Glutamatergic neuron (in vitro differentiated cells): ENCODE measurements at regions not wholly inside any gene's neighbourhood (a gene's known extent, or its start where the extent isn't known, plus 50 kb on each side); places are given as distances from the start of the nearest gene placed in this dataset.

Experiments
- DNase-seq: peaks from one replicate; pipeline ENCODE4 v3.0.0; 2022
- H3K27ac Mint-ChIP-seq: one replicate; pipeline ENCODE4 v1.8.0; 2020; ENCODE audit warnings: mild to moderate bottlenecking, mixed read lengths, inconsistent platforms; ENCODE audit not compliant: unreplicated experiment
- H3K27me3 Mint-ChIP-seq: one replicate; pipeline ENCODE4 v1.8.0; 2020; ENCODE audit warnings: mild to moderate bottlenecking, moderate library complexity, mixed read lengths, inconsistent platforms; ENCODE audit not compliant: unreplicated experiment
- H3K36me3 Mint-ChIP-seq: one replicate; pipeline ENCODE4 v1.8.0; 2020; ENCODE audit warnings: mild to moderate bottlenecking, mixed read lengths, inconsistent platforms; ENCODE audit not compliant: unreplicated experiment
- H3K4me1 Mint-ChIP-seq: one replicate; pipeline ENCODE4 v1.8.0; 2020; ENCODE audit warnings: mild to moderate bottlenecking, low read depth, mixed read lengths, inconsistent platforms; ENCODE audit not compliant: unreplicated experiment
- H3K4me3 Mint-ChIP-seq: one replicate; pipeline ENCODE4 v1.8.0; 2020; ENCODE audit warnings: mild to moderate bottlenecking, mixed read lengths, inconsistent platforms; ENCODE audit not compliant: unreplicated experiment
- H3K9me3 Mint-ChIP-seq: one replicate; pipeline ENCODE4 v1.8.0; 2020; ENCODE audit warnings: mild to moderate bottlenecking, moderate library complexity, mixed read lengths, inconsistent platforms; ENCODE audit not compliant: unreplicated experiment
- CTCF ChIP-seq: fragments of 200-600 bp; sonication (generic); IDR thresholded peaks from one replicate; pipeline ENCODE4 v1.5.0; 2021; ENCODE audit not compliant: partially characterized antibody, unreplicated experiment

GRCh38 chr6:100101644-100102043 lies 107.6 kb upstream of the MCHR2 start:
- peaks cover 8% of the 10 kb centered on the region for H3K4me1 Mint-ChIP-seq
- DNase-seq = no peak
- no peak for TF ChIP-seq CTCF
- no peaks in the 10 kb centered on the region for H3K36me3 Mint-ChIP-seq
- peaks cover 1% of the 10 kb centered on the region for H3K9me3 Mint-ChIP-seq
- H3K4me3 Mint-ChIP-seq = no peak overlapping the region
- no peaks in the 10 kb centered on the region for H3K27me3 Mint-ChIP-seq
- H3K27ac Mint-ChIP-seq = no peak overlapping the region

GRCh38 chr6:100100776-100101175 lies 106.8 kb upstream of the MCHR2 start:
- Mint-ChIP-seq H3K9me3 (no peaks in the 10 kb centered on the region), H3K27ac (no peak overlapping the region), H3K36me3 (no peaks in the 10 kb centered on the region), H3K27me3 (peaks cover 2% of the 10 kb centered on the region), H3K4me1 (peaks cover 2% of the 10 kb centered on the region), H3K4me3 (no peak overlapping the region)
- DNase-seq = no peak
- TF ChIP-seq CTCF = no peak

GRCh38 chr6:100099189-100100074 lies 105.4 kb upstream of the MCHR2 start:
- peak; percentile 60 for TF ChIP-seq CTCF
- DNase-seq = no peak

GRCh38 chr6:100096936-100097335 lies 102.9 kb upstream of the MCHR2 start:
- H3K27me3 Mint-ChIP-seq = peaks cover 2% of the 10 kb centered on the region
- no peak for DNase-seq
- no peaks in the 10 kb centered on the region for H3K36me3 Mint-ChIP-seq
- H3K27ac Mint-ChIP-seq = no peak overlapping the region
- peaks cover 2% of the 10 kb centered on the region for H3K4me1 Mint-ChIP-seq
- no peak overlapping the region for H3K4me3 Mint-ChIP-seq
- no peak for TF ChIP-seq CTCF
- no peaks in the 10 kb centered on the region for H3K9me3 Mint-ChIP-seq

More at GRCh38 chr6:100099189-100100074, 105.4 kb upstream of the MCHR2 start:
- H3K36me3 Mint-ChIP-seq = no peaks in the 10 kb centered on the region
- no peaks in the 10 kb centered on the region for H3K9me3 Mint-ChIP-seq
- H3K4me3 Mint-ChIP-seq = no peak overlapping the region
- peaks cover 2% of the 10 kb centered on the region for H3K27me3 Mint-ChIP-seq
- H3K27ac Mint-ChIP-seq = no peak overlapping the region
- peaks cover 2% of the 10 kb centered on the region for H3K4me1 Mint-ChIP-seq

GRCh38 chr6:100096341-100096740 lies 102.3 kb upstream of the MCHR2 start:
- H3K4me3 Mint-ChIP-seq = no peak overlapping the region
- TF ChIP-seq CTCF = no peak
- H3K27me3 Mint-ChIP-seq = peaks cover 2% of the 10 kb centered on the region
- no peaks in the 10 kb centered on the region for H3K36me3 Mint-ChIP-seq
- H3K27ac Mint-ChIP-seq = no peak overlapping the region
- H3K4me1 Mint-ChIP-seq = peaks cover 2% of the 10 kb centered on the region
- no peaks in the 10 kb centered on the region for H3K9me3 Mint-ChIP-seq
- no peak for DNase-seq
